ENCODE measurements at regions not wholly inside any gene's neighbourhood (a gene's known extent, or its start where the extent isn't known, plus 50 kb on each side); places are given as distances from the start of the nearest gene placed in this dataset.

GRCh38 chr2:6206882-6207281 is 514.7 kb downstream of the SOX11 start:
- DNase-seq (ENCODE audit: low spot score), result no peak

GRCh38 chr2:6211236-6211635 is 519.1 kb downstream of the SOX11 start:
- no peak for DNase-seq (ENCODE audit: low spot score)

- no peak for DNase-seq (ENCODE audit: low spot score)
Measured at GRCh38 chr2:6212491-6212890, 520.3 kb downstream of the SOX11 start.

DNA sequence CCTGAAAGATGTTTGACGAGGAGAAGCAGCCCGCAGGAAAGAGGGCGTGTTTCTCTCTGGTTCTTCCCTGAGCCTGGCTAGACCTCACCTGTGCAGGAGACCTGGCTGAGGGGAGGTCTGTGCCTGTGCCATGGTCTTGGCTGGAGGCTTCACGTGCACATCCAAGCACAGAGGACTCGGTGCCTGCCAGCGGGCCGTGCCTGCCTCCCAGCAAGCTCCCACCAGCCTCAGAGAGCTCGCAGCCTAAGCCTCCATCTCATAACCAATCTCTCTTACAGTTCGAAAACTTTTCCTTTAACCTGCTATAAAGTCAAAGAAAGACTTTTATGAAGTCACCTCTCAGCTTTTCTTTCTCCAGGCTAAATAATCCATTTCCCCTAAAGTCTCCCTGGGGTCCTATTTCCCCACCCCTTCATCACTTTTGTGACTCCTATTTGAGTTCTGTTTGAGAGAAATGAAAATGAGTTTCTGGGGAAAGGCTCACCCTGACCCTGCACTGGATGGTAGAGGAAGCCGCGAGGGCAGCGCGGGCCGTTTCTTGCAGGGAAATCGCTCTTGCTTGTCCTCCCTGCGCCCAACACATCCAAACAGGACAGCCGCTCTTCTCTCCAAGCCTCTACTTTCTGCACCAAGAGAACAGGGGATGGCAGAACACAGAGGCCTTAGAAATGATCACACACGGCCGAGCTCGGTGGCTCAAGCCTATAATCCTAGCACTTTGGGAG is 521.0 kb downstream of the SOX11 start:
- no peak for DNase-seq (ENCODE audit: low spot score)

GRCh38 chr2:6214471-6214870 is 522.3 kb downstream of the SOX11 start:
- DNase-seq (ENCODE audit: low spot score), result no peak

- DNase-seq (ENCODE audit: low spot score), result no peak
Measured at GRCh38 chr2:6215053-6215452, 522.9 kb downstream of the SOX11 start.

DNA sequence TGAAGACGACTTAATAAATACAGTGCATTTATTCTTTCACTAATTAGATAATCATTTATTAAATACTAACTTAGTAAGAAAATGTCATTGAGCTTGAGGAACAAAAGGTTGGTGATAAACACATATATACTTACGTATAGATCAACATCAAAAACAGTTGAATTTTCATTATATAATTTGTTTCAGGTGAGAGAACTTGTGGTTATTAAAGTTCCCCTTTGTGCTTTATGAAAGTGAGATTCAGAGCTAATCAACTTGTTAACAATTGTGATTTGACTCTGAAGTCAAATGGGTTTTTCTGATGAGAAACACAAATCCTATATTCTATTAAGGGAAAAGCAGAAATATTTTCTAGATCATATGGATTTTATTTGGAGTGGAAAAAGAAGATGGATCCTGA is 524.0 kb downstream of the SOX11 start:
- no peak for DNase-seq (ENCODE audit: low spot score)

GRCh38 chr2:6218926-6219325 is 526.7 kb downstream of the SOX11 start:
- no peak for DNase-seq (ENCODE audit: low spot score)

GRCh38 chr2:6219906-6220305 is 527.7 kb downstream of the SOX11 start:
- DNase-seq (ENCODE audit: low spot score), result no peak

- no peak for DNase-seq (ENCODE audit: low spot score)
Measured at GRCh38 chr2:6222296-6222695, 530.1 kb downstream of the SOX11 start.

DNA sequence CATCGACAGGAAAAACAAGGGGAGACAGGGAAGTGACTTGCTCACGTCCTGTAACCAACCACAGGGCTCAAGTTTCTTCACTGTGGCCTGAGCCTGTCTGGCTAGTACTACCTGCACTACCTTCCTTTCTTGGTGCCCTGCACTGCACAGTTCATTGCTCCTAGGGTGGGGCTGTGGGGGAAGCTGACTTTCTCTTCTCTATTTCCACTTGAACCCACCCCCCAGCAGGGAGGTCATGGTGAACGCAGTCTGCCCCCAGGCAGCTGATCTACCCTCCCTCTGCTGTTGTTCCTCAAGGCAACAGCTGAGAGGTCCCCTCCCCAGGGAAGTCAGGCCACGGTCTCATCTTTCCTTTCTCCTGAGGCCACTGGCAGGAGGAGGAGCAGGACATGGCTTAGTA is 532.1 kb downstream of the SOX11 start:
- no peak for DNase-seq (ENCODE audit: low spot score)

- no peak for DNase-seq (ENCODE audit: low spot score)
Measured at GRCh38 chr2:6228251-6228650, 536.1 kb downstream of the SOX11 start.

DNA sequence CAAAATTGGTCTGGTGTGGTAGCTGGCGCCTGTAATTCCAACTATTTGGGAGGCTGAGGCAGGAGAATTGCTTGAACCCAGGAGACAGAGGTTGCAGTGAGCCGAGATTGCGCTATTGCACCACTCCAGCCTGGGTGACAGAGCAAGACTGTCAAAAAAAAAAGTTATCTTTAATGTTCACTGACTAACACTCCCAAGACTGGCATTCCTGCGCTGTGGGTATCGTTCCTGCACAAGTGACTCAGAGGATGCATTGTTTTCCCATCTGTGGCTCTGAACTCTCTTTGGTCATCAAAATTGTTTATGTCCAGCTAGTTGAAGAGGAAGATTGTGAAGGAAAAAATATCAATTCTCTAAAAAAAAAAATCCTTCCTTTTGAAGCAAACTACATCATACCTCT is 539.0 kb downstream of the SOX11 start:
- DNase-seq (ENCODE audit: low spot score), result no peak

DNA sequence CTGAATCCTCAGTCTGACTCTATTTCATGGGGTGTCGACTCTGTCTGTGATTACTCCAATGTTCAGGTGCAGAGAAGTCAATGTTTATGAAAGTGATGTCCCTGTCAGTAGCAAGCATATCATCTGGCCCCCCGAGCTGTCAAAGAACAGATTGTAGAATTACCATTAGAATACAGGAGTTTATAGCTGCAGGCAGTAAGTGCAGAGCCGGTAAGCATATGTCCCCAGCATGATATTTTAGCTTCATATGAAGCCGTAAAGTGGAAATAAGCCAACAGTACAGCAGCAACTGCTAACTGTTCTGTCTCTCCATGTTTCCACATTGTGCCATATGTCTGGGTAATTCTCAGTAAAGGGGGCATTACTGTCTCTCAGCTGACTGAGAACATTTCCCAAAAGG is 541.8 kb downstream of the SOX11 start:
- no peak for DNase-seq (ENCODE audit: low spot score)

DNA sequence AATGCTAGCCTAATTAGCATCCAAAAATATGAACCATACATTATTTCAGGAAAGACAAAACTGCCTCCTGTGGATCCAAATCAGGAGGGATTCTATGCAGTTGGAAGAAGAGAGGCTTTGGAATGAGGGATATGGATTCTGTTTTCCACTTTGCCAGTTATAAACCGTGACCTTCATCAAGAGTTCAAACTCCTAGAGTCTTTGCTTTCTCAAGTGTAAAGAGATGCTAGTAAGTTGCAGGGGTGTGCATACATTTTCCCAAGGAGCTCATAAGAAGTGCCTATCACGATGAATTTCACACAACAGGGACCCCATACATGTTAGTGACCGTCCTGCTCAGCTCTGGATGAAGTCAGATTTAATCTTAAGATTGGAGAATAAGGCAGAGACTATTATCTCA is 542.5 kb downstream of the SOX11 start:
- DNase-seq (ENCODE audit: low spot score), result no peak

DNA sequence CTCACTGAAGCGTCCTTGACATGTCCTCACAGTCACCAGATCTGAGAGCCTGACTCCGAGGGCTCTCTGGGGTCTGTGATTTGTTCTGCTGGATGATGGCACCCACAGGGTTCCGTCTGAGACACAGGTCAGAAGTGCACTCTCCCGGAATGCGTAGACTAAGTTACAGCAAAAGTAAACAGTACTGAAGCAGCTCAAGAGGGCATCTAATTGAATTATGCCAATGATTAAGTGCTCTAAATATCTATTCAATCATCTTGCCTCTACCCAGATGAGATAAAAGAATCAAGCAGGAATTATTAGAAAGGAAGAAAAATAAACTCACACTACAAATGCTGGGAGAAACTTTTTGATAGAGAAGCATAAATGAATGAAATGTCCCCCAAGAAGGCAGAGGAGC is 544.1 kb downstream of the SOX11 start:
- no peak for DNase-seq (ENCODE audit: low spot score)

DNA sequence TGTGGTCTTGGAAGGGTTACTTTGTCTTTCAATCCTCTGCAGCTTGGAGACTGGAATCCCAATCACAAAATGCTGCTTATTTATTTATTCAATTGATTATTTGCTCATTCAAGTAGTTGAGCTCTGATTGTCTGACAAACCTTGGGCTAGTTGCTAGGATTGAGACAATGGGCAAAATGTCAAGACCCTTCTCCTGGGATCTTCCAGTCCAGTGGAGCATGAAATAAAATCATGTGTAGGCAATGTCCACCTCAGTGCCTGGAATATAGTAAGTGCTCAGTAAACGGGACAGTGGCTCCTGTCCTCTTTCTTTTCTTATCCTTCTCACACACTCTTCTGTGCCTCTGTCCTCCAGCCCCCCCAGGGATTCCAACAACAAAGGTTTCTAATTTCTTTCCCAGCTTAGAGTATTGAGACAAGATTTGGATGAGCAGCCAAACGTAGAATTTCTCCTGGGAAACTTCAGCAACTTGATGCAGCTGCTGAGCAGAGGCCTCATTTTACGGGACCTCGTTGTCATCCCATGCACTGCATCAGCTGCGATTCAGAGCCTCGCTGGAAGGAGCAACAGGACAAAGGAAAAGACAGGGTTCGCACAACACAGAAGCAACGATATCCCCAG is 545.0 kb downstream of the SOX11 start:
- no peak for DNase-seq (ENCODE audit: low spot score)

GRCh38 chr2:6249557-6249956 is 557.4 kb downstream of the SOX11 start:
- no peak for DNase-seq (ENCODE audit: low spot score)

- no peak for DNase-seq (ENCODE audit: low spot score)
Measured at GRCh38 chr2:6254441-6254840, 562.3 kb downstream of the SOX11 start.

- no peak for DNase-seq (ENCODE audit: low spot score)
Measured at GRCh38 chr2:6264198-6264597, 572.0 kb downstream of the SOX11 start.

DNA sequence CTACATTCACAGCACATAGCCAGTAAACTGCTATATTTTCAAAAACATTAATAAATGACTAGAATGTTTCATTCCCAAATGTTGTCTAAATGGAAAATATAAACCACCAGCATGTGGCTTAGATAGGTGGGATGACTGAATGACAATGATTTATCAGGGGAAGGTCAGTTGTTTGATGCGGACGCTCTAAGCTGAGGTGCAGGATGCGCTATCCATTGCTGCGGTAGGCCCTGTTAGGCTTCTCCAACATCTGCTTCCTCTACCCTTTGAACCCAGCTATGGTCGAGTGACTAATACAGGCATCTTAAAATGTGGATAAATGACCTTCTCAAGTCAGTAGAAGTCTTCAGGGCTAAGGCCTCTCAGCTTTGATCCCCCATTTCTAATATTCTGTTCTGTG is 584.2 kb downstream of the CMPK2 start:
- no peak for DNase-seq (ENCODE audit: low spot score)

- DNase-seq (ENCODE audit: low spot score), result no peak
Measured at GRCh38 chr2:6283259-6283658, 582.4 kb downstream of the CMPK2 start.

GRCh38 chr2:6287406-6287805 is 578.3 kb downstream of the CMPK2 start:
- DNase-seq (ENCODE audit: low spot score), result no peak

GRCh38 chr2:6288791-6289190 is 576.9 kb downstream of the CMPK2 start:
- DNase-seq (ENCODE audit: low spot score), result no peak
